Peyer's patch (tissue), 4 donors: ENCODE measurements at regions not wholly inside any gene's neighbourhood (a gene's known extent, or its start where the extent isn't known, plus 50 kb on each side); places are given as distances from the start of the nearest gene placed in this dataset.

Experiments
- DNase-seq, 3 donors: peaks; one replicate each; pipeline ENCODE4 v3.0.0-alpha.2; 2017 to 2019
- H3K27ac ChIP-seq, 4 donors: fragments of 200-600 bp; sonication (generic); one replicate each; pipeline ENCODE4 v1.5.1; 2016 to 2019
- H3K27me3 ChIP-seq, 2 donors: fragments of 200-600 bp; sonication (generic); one replicate each; pipeline ENCODE4 v1.5.1; 2019
- H3K36me3 ChIP-seq, 3 donors: fragments of 200-600 bp; sonication (generic); one replicate each; pipeline ENCODE4 v1.5.1; 2016 to 2019
- H3K4me1 ChIP-seq, 4 donors: fragments of 200-600 bp; sonication (generic); one replicate each; pipeline ENCODE4 v1.5.1; 2016 to 2019
- H3K4me3 ChIP-seq, 4 donors: fragments of 200-600 bp; sonication (generic); 1 replicate in 3 of 4; 2 replicates in 1 of 4; pipeline ENCODE4 v1.5.1; 2016 to 2019; ENCODE audit warnings: mild to moderate bottlenecking in 1 of 4
- H3K9me3 ChIP-seq, 4 donors: fragments of 200-600 bp; sonication (generic); one replicate each; pipeline ENCODE4 v1.5.1; 2016 to 2019; ENCODE audit warnings: mild to moderate bottlenecking in 1 of 4
- POLR2A ChIP-seq, 2 donors: fragments of 450-650 bp; IDR thresholded peaks; one replicate each; pipeline ENCODE4 v1.5.1; 2017; ENCODE audit warnings: antibody characterized with exemption in 2 of 2, mild to moderate bottlenecking in 2 of 2, moderate library complexity in 2 of 2
- TF ChIP-seq, protein P1 (sequence below), 6 experiments: fragments of 450-650 bp in 4 of 6; fragments of 200-600 bp in 2 of 6; sonication (generic) in 1 of 6; IDR thresholded peaks; one replicate each; pipeline ENCODE4 v1.5.1; 2017 to 2019; ENCODE audit warnings: antibody characterized with exemption in 6 of 6, mild to moderate bottlenecking in 3 of 6, moderate library complexity in 1 of 6

DNA sequence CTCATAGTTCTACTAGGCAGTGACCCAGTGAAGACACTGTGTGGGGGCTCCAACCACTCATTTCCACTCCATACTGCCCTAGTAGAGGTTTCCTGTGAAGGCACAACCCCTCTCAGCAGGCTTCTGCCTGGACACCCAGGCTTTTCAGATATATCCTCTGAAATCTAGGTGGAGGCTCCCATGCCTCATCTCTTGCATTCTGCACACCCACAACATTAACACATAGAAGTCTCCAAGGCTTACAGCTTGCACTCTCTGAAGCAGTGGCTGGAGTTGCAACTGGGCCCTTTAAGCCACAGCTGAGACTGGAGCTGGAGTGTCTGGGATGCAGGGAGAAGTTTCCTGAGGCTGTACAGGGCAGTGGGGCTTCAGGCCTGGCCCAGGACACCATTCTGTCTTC is 347.7 kb upstream of the SPRY2 start:
- H3K4me3 ChIP-seq, result no peak overlapping the region
- no peaks in the 10 kb centered on the region for H3K9me3 ChIP-seq
- no peaks in the 10 kb centered on the region for H3K27me3 ChIP-seq
- TF ChIP-seq POLR2A (IDR thresholded peaks at IDR 0.05), result no peak
- TF ChIP-seq, protein P1, sequence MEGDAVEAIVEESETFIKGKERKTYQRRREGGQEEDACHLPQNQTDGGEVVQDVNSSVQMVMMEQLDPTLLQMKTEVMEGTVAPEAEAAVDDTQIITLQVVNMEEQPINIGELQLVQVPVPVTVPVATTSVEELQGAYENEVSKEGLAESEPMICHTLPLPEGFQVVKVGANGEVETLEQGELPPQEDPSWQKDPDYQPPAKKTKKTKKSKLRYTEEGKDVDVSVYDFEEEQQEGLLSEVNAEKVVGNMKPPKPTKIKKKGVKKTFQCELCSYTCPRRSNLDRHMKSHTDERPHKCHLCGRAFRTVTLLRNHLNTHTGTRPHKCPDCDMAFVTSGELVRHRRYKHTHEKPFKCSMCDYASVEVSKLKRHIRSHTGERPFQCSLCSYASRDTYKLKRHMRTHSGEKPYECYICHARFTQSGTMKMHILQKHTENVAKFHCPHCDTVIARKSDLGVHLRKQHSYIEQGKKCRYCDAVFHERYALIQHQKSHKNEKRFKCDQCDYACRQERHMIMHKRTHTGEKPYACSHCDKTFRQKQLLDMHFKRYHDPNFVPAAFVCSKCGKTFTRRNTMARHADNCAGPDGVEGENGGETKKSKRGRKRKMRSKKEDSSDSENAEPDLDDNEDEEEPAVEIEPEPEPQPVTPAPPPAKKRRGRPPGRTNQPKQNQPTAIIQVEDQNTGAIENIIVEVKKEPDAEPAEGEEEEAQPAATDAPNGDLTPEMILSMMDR (IDR thresholded peaks at IDR 0.05), result no peak
- no peaks in the 10 kb centered on the region for H3K4me1 ChIP-seq
- H3K27ac ChIP-seq, result no peak overlapping the region
- DNase-seq, result no peak
- no peaks in the 10 kb centered on the region for H3K36me3 ChIP-seq

GRCh38 chr13:80685942-80686341 is 345.0 kb upstream of the SPRY2 start:
- no peak overlapping the region for H3K27ac ChIP-seq
- H3K4me1 ChIP-seq, result no peaks in the 10 kb centered on the region
- no peak overlapping the region for H3K4me3 ChIP-seq
- H3K9me3 ChIP-seq, result no peaks in the 10 kb centered on the region
- no peak for TF ChIP-seq POLR2A (IDR thresholded peaks at IDR 0.05)
- TF ChIP-seq, protein P1 (IDR thresholded peaks at IDR 0.05), result no peak
- H3K27me3 ChIP-seq, result no peaks in the 10 kb centered on the region
- no peak for DNase-seq
- H3K36me3 ChIP-seq, result no peaks in the 10 kb centered on the region

- H3K27ac ChIP-seq, result no peak overlapping the region
These were observed 343.5 kb upstream of the SPRY2 start for GRCh38 chr13:80684217-80684991.

DNA sequence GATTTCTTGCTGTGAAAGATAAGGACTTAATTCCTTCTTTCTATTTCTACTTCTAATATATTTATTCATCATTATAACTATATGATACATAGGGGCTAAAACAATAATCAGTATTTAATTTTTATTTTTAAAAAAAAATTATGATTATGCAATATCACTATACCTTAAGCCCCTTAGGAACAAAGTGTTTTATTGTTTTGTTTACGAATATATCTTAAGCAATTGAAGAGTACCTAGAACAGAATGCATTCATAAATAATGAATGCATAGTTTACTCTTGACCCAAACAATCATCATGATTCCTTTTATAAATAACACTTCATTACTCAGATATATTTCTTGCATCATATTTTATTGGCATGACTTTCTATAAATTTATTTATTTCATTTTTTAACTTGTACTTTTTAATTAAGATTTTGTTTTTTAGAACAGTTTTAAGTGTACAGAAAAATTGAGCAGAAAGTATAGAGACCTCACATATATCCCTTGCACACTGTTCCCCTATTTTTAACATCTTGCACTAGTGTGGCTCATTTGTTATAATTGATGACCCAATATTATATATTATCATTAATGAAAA is 339.9 kb upstream of the SPRY2 start:
- no peaks in the 10 kb centered on the region for H3K4me1 ChIP-seq
- H3K9me3 ChIP-seq, result no peaks in the 10 kb centered on the region
- H3K36me3 ChIP-seq, result no peaks in the 10 kb centered on the region
- no peak for TF ChIP-seq POLR2A (IDR thresholded peaks at IDR 0.05)
- TF ChIP-seq, protein P1 (IDR thresholded peaks at IDR 0.05), result no peak
- no peaks in the 10 kb centered on the region for H3K27me3 ChIP-seq
- no peak overlapping the region for H3K4me3 ChIP-seq
- DNase-seq, result no peak
- H3K27ac ChIP-seq, result no peak overlapping the region

More at GRCh38 chr13:80684217-80684991, 343.5 kb upstream of the SPRY2 start:
- no peaks in the 10 kb centered on the region for H3K4me1 ChIP-seq
- no peak for DNase-seq
- no peak overlapping the region for H3K4me3 ChIP-seq
- H3K27me3 ChIP-seq, result no peaks in the 10 kb centered on the region
- no peak for TF ChIP-seq POLR2A (IDR thresholded peaks at IDR 0.05)
- TF ChIP-seq, protein P1 (IDR thresholded peaks at IDR 0.05), result no peak
- H3K36me3 ChIP-seq, result no peaks in the 10 kb centered on the region
- H3K9me3 ChIP-seq, result no peaks in the 10 kb centered on the region

- DNase-seq, result no peak
- Histone ChIP-seq H3K4me3 (no peak overlapping the region), H3K27me3 (no peaks in the 10 kb centered on the region), H3K27ac (no peak overlapping the region), H3K4me1 (no peaks in the 10 kb centered on the region), H3K36me3 (no peaks in the 10 kb centered on the region), H3K9me3 (no peaks in the 10 kb centered on the region)
- TF ChIP-seq, protein P1 (IDR thresholded peaks at IDR 0.05), result no peak
- no peak for TF ChIP-seq POLR2A (IDR thresholded peaks at IDR 0.05)
These were observed 338.5 kb upstream of the SPRY2 start for GRCh38 chr13:80679423-80679822.
